Duodenal mucosa (tissue), 2 donors: ENCODE measurements at regions not wholly inside any gene's neighbourhood (a gene's known extent, or its start where the extent isn't known, plus 50 kb on each side); places are given as distances from the start of the nearest gene placed in this dataset.
"Not testable (repeated sequence)": the region's sequence is repeated elsewhere in the genome, so short reads cannot be mapped to it uniquely, and the experiment has no call there.

Experiments used
- H3K27ac ChIP-seq: one replicate; pipeline ENCODE4 v1.7.0; 2013; ENCODE audit warnings: low read depth, low read length
- H3K27me3 ChIP-seq, 2 donors: one replicate each; pipeline ENCODE4 v1.7.0; 2013; ENCODE audit warnings: low read length in 2 of 2, control low read depth in 1 of 2; ENCODE audit not compliant: insufficient read depth in 2 of 2, control insufficient read depth in 1 of 2
- H3K36me3 ChIP-seq, 2 donors: one replicate each; pipeline ENCODE4 v1.7.0; 2013; ENCODE audit warnings: low read length in 2 of 2, control low read depth in 1 of 2; ENCODE audit not compliant: insufficient read depth in 2 of 2, control insufficient read depth in 1 of 2
- H3K4me1 ChIP-seq, 2 donors: one replicate each; pipeline ENCODE4 v1.7.0; 2013; ENCODE audit warnings: low read length in 2 of 2, control low read depth in 1 of 2; ENCODE audit not compliant: insufficient read depth in 2 of 2, control insufficient read depth in 1 of 2
- H3K4me3 ChIP-seq, 2 donors: one replicate each; pipeline ENCODE4 v1.7.0; 2013; ENCODE audit warnings: low read length in 2 of 2, low read depth in 1 of 2
- H3K9ac ChIP-seq, 2 donors: one replicate each; pipeline ENCODE4 v1.7.0; 2013; ENCODE audit warnings: low read length in 2 of 2, low read depth in 1 of 2
- H3K9me3 ChIP-seq, 2 donors: one replicate each; pipeline ENCODE4 v1.7.0; 2013; ENCODE audit warnings: low read length in 2 of 2, control low read depth in 1 of 2; ENCODE audit not compliant: control insufficient read depth in 1 of 2

DNA sequence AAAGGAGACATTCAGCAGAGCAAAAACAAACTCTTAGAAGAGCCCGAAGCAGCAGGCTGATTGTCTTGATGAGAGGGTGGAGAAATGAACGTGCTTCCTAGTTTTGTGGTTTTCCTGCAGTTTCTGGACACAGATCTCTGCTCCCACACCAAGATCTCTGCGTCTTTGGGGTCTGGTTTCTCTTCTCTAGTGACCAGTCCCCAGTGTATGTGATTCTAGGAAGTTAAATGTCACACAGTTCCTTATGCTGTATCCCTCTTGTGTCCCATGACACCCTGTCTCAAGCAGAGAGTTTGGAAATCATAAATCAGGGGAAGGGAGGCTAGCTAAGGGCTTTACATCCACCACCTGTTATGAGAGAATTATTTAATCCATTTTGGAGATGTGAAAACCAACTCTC is 55.4 kb upstream of the KLF14 start:
- Histone ChIP-seq H3K27me3 (no peaks in the 10 kb centered on the region), H3K9me3 (no peaks in the 10 kb centered on the region), H3K4me1 (no peaks in the 10 kb centered on the region), H3K27ac (no peak overlapping the region), H3K4me3 (no peak overlapping the region), H3K9ac (no peak overlapping the region), H3K36me3 (no peaks in the 10 kb centered on the region)

DNA sequence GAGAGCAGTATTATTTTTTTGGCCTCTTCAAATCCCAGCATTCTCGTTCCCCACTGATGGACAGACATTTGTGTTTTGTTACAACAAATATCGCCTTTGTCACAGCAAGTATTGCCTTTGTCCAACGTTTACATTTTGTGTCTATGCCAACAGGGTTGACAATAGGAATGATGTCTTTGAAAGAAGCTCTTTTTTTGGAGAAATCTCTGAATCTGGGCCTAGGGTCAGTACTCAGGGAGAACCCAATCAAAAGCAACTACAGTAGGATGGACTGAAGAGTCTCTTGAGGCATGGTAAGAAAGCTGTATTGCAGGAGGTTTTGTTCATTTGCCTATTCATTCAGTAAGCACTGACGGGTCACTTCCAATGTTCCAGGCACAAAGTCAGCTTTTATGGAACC is 57.7 kb upstream of the KLF14 start:
- H3K27me3 ChIP-seq = no peaks in the 10 kb centered on the region
- no peaks in the 10 kb centered on the region for H3K4me1 ChIP-seq
- H3K4me3 ChIP-seq = no peak overlapping the region
- H3K9me3 ChIP-seq = no peaks in the 10 kb centered on the region
- H3K36me3 ChIP-seq = no peaks in the 10 kb centered on the region
- H3K27ac ChIP-seq = no peak overlapping the region
- H3K9ac ChIP-seq = no peak overlapping the region

DNA sequence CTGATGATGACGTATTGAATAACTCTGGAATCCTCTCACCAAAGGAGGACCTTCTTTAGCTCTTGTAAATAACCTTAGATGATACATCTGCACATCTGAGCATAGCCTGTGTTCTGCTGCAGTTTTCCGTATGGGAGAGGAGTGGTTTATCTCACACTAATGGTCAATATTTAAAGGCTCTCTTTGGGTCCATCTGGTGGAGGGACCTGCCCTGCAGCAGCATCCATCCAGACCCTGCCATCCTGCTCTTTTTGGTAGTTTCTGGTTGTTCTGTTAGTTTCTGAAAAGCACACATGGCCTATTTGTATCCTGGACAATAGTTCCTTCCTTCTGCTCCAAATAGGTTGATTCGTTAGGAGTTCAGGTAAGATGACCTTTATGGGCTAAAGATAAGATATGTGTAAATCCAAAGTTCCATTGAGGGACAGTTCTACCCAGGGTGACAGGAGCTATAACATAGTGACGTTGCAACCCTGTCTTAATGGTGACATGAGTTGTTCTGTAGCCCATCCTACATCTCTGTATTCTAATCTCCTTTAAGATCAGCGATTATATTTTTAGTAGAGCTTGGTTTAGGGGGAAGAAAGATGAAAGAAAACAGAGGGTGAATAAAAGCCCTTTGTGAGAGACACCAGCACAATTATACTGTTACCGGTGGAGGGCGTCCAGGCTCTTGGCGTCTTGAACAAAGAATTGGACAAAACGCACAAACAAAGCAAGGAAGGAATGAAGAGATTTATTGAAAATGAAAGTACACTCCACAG is 60.0 kb upstream of the KLF14 start:
- Histone ChIP-seq H3K4me1 (no peaks in the 10 kb centered on the region), H3K27ac (no peak overlapping the region), H3K27me3 (no peaks in the 10 kb centered on the region), H3K36me3 (no peaks in the 10 kb centered on the region), H3K4me3 (no peak overlapping the region), H3K9ac (no peak overlapping the region), H3K9me3 (no peaks in the 10 kb centered on the region)

- Histone ChIP-seq H3K36me3 (no peaks in the 10 kb centered on the region), H3K27me3 (no peaks in the 10 kb centered on the region), H3K9ac (no peak overlapping the region), H3K27ac (no peak overlapping the region), H3K4me1 (no peaks in the 10 kb centered on the region), H3K9me3 (no peaks in the 10 kb centered on the region), H3K4me3 (no peak overlapping the region)
Measured at GRCh38 chr7:130794619-130794922, 60.6 kb upstream of the KLF14 start.

DNA sequence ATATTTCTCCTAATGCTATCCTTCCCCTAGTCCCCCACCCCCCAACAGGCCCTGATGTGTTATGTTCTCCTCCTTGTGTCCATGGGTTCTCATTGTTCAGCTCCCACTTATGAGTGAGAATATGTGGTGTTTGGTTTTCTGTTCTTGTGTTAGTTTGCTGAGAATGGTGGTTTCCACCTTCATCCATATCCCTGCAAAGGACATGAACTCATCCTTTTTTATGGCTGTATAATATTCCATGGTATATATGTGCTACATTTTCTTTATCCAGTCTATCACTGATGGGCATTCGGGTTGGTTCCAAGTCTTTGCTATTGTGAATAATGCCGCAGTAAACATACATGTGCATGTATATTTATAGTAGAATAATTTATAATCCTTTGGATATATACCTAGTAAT is 62.4 kb upstream of the KLF14 start:
- H3K36me3 ChIP-seq, H3K27me3 ChIP-seq, H3K27ac ChIP-seq, H3K9ac ChIP-seq, H3K9me3 ChIP-seq, H3K4me1 ChIP-seq, H3K4me3 ChIP-seq: not testable (repeated sequence)

DNA sequence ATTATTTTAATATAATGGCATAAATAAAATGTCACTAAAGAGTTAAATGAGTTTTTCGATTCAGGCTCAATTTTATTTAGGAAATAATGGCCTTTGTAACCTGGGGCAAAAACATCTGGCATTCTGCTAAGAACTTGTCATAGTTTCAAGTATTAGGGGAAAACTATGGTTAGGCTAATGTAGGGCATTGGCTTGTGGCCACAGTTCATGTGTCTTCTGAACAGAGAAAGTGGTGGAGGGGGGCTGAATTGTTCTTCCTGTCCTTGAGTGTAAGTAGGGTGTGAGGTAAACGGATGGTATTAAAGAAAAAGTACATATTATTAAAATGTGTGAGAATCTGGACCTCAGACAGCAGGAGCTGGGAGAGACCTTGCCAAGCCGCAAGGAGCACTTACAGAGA is 69.1 kb upstream of the KLF14 start:
- H3K9me3 ChIP-seq = no peaks in the 10 kb centered on the region
- H3K4me1 ChIP-seq = no peaks in the 10 kb centered on the region
- H3K36me3 ChIP-seq = no peaks in the 10 kb centered on the region
- no peaks in the 10 kb centered on the region for H3K27me3 ChIP-seq
- no peak overlapping the region for H3K27ac ChIP-seq
- H3K9ac ChIP-seq = no peak overlapping the region
- no peak overlapping the region for H3K4me3 ChIP-seq

- Histone ChIP-seq H3K9me3 (no peaks in the 10 kb centered on the region), H3K36me3 (no peaks in the 10 kb centered on the region), H3K4me3 (no peak overlapping the region), H3K9ac (no peak overlapping the region), H3K27ac (no peak overlapping the region), H3K4me1 (no peaks in the 10 kb centered on the region), H3K27me3 (no peaks in the 10 kb centered on the region)
Measured at GRCh38 chr7:130804220-130804619, 70.2 kb upstream of the KLF14 start.

DNA sequence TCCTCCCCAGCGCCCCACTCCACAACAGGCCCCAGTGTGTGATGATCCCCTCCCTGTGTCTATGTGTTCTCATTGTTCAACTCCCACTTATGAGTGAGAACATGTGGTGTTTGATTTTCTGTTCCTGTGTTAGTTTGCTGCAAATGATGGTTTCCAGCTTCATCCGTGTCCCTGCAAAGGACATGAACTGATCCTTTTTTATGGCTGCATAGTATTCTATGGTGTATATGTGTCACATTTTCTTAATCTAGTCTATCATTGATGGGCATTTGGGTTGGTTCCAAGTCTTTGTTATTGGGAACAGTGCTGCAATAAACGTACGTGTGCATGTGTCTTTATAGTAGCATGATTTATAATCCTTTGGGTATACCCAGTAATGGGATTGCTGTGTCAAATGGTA is 78.8 kb upstream of the KLF14 start:
- not testable (repeated sequence) for H3K4me3 ChIP-seq, H3K36me3 ChIP-seq, H3K27me3 ChIP-seq, H3K4me1 ChIP-seq, H3K9me3 ChIP-seq, H3K27ac ChIP-seq, H3K9ac ChIP-seq

DNA sequence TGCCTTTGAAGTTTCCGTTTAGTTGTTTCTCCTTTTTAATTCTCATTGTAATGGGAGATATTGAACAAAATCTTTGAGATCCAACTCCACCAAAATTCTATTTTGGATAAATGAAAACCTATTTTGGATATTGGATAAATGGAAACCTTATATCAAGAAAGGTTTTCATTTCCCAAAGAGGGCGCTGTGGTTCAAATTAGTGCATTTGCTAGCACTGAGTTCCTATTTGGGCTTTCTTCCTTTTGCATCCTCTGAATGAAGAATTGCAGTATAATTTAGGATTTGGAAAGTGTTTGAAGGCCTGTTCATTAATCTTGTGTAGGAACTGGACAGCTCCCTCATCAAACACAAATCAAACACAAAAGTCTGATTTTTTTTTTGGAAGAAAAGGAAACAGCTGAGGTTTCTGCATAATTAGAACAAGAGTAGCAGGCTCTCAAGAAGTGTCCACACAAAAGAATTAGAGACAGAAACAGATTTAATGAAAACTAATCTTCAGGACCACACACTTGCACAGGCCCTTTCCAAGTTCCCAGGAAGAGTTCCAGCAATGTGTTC is 80.8 kb upstream of the KLF14 start:
- Histone ChIP-seq H3K4me3 (no peak overlapping the region), H3K36me3 (no peaks in the 10 kb centered on the region)

DNA sequence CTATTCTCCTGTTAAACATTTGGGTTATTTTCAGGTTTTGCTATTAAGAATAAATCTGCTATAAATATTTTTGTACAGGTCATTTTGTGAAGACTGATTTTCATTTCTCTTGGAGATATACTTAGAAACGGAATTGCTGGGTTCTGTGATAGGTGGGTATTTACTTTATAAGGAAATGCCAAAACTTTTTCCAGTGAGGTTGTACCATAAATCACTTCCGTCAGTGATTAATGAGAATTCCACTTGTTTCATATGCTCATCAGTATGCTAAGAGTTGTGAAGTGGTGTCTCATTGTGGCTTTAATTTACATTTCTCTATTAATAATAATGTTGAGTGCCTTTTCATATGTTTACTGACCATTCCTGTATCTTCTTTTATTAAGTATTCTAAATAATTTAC is 84.0 kb upstream of the KLF14 start:
- Histone ChIP-seq H3K27ac (no peak overlapping the region), H3K27me3 (no peaks in the 10 kb centered on the region), H3K9me3 (no peaks in the 10 kb centered on the region), H3K36me3 (no peaks in the 10 kb centered on the region), H3K4me1 (no peaks in the 10 kb centered on the region), H3K9ac (no peak overlapping the region), H3K4me3 (no peak overlapping the region)

More for the DNA sequence above, 80.8 kb upstream of the KLF14 start:
- H3K4me1 ChIP-seq = no peaks in the 10 kb centered on the region
- no peak overlapping the region for H3K27ac ChIP-seq
- H3K9me3 ChIP-seq = no peaks in the 10 kb centered on the region
- no peaks in the 10 kb centered on the region for H3K27me3 ChIP-seq
- H3K9ac ChIP-seq = no peak overlapping the region

DNA sequence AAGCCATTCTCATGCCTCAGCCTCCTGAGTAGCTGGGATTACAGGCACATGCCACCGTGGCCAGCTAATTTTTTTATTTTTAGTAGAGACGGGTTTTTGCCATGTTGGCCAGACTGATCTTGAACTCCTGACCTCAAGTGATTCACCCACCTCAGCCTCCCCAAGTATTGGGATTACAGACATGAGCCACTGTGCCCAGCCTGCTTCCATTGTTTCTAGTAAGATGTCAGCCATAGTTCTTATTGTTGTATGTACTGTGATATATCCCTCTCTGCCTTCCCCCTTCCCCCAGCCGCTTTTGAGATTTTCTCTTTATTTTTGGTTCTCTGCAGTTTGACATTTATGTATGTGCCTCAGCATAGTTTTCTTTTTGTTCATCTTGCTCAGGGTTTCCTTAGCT is 87.9 kb upstream of the KLF14 start:
- Histone ChIP-seq H3K9me3 (peaks cover 0 to 6% of the 10 kb centered on the region in 2 donors), H3K27me3 (no peaks in the 10 kb centered on the region), H3K9ac (no peak overlapping the region), H3K4me3 (no peak overlapping the region), H3K4me1 (no peaks in the 10 kb centered on the region), H3K36me3 (no peaks in the 10 kb centered on the region), H3K27ac (no peak overlapping the region)
